VCaP (cell line): ENCODE measurements at regions not wholly inside any gene's neighbourhood (a gene's known extent, or its start where the extent isn't known, plus 50 kb on each side); places are given as distances from the start of the nearest gene placed in this dataset.

Experiments used
- H3K27ac ChIP-seq: fragments of 450-650 bp; 2 replicates; pipeline ENCODE4 v1.5.1; 2017
- TF ChIP-seq, protein P1 (sequence below): fragments of 450-650 bp; conservative IDR thresholded peaks from 2 replicates; pipeline ENCODE4 v1.5.1; 2017; ENCODE audit warnings: mild to moderate bottlenecking, moderate library complexity

DNA sequence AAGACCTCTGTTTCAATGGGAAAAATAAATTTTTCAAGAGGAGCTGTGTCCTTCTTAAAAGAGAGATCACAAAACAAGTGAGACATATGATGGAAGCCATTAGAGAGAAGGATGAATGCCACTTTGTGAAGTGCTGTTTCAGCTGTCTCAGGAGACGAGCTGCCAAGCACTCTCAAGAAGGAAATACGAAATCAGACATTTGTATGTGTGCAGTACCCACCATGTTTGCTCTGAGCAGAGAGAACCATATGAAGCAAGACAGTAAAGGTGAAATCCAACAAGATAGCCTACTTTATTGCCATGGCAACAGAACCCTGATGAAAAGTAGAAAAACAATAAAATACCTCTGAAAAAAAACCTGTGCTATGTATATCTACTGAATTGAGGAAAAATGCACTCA, 168.1 kb downstream of the AMY1C start:
- no peak overlapping the region for H3K27ac ChIP-seq
- TF ChIP-seq, protein P1, sequence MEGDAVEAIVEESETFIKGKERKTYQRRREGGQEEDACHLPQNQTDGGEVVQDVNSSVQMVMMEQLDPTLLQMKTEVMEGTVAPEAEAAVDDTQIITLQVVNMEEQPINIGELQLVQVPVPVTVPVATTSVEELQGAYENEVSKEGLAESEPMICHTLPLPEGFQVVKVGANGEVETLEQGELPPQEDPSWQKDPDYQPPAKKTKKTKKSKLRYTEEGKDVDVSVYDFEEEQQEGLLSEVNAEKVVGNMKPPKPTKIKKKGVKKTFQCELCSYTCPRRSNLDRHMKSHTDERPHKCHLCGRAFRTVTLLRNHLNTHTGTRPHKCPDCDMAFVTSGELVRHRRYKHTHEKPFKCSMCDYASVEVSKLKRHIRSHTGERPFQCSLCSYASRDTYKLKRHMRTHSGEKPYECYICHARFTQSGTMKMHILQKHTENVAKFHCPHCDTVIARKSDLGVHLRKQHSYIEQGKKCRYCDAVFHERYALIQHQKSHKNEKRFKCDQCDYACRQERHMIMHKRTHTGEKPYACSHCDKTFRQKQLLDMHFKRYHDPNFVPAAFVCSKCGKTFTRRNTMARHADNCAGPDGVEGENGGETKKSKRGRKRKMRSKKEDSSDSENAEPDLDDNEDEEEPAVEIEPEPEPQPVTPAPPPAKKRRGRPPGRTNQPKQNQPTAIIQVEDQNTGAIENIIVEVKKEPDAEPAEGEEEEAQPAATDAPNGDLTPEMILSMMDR = no peak

DNA sequence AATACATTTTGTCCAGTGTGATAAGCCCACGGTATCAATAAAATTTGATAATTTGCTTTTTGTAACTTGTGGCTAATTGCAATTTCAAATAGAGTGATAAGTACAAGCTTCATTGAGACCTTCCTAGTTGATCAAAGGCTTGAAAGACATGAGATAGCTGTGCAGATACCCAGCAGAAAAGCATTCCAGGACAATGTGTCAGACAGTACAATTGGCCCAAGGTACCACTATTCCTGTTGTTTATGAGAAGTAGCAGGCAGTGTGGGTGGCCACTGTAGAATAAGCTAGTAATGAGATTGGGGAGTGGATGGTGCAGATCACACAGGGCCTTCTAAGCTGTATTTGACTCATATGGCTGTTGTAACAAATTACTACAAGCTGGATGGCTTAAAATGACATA, 182.2 kb downstream of the AMY1C start:
- TF ChIP-seq, protein P1 = no peak

DNA sequence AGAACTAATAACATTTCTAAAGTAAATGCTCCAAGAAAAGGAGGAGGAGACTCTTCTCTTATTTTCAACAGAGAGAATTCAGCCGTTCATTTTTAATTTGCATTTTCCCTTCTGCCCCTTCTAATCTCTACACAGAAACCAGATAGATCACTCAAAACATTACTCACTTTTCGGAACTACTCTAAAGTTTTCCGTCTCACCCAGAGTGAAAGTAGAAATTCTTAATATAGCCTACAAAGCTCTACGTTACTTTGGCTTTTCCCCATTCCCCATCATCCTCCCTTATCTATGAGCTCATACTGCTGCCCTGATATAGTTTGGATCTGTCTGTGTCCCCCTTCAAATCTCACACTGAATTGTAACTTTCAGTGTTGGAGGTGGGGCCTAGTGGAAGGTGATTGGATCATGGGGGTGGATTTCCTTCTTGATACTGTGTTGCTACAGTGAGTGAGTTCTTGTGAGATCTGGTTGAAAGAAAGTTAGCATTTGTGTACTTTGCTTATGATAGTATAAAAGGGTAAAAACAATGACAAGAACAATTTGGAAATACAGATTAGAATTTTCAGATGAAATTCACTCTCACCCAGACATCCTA, 188.2 kb downstream of the AMY1C start:
- TF ChIP-seq, protein P1 = no peak
- H3K27ac ChIP-seq = no peak overlapping the region

More for the DNA sequence above, 182.2 kb downstream of the AMY1C start:
- H3K27ac ChIP-seq = no peak overlapping the region

DNA sequence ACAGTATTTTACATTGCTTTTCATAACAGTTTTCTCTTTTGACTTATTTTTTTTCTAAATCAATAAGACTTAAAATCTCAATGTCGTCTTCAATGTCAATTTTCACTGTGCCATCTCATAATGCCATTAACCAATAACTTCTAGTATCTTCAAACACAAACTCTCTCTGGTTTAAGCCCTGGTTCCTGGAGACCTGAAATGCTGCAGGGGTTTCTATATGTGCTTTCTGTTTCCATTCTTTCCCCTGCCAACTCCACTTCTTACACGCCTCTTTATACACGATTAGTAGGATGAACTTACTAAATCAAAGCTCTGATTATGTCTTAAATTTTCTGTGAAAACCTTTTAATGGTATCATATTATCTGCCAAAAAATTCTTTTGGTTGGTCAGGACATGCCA, 191.4 kb downstream of the AMY1C start:
- TF ChIP-seq, protein P1 = no peak
- no peak overlapping the region for H3K27ac ChIP-seq

DNA sequence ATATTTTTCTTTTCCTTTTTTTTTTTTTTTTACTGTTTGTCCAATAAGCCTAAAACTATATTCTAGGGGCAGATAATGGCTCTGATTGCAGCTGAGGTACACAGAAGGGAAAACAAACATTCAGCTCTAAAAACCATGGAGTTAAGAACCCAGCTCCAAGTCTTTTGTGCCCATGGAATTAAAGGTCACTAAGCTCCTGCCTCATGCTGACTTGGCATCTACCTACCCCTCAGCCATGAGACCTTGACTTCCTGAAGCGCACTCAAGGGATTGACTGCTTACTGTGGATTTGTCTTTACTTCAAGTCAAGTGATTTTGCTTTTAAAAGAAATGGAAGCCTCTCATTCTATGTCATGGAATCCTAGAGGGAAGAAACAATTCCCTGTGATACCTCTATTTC, 192.3 kb downstream of the AMY1C start:
- TF ChIP-seq, protein P1 = no peak
- no peak overlapping the region for H3K27ac ChIP-seq

DNA sequence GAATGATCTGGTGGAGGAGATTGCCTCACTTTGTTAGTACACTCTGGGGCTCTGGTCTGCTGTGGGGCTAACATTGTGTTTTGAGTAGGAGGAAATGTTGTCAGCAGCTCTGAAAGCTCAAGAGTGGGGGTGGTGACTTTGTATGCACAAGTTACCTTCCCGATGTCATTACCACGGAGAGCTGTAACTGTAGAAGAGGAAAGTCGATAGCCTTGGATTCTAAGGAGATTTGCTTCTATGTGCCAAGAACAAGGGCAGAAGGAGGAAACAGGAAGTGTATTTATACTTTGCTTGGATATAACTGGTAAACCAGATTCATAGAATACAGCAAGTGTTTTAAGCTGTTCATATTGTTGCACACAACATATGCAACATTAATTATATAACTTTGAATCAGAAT, 196.1 kb downstream of the AMY1C start:
- TF ChIP-seq, protein P1 = no peak
- H3K27ac ChIP-seq = no peak overlapping the region

DNA sequence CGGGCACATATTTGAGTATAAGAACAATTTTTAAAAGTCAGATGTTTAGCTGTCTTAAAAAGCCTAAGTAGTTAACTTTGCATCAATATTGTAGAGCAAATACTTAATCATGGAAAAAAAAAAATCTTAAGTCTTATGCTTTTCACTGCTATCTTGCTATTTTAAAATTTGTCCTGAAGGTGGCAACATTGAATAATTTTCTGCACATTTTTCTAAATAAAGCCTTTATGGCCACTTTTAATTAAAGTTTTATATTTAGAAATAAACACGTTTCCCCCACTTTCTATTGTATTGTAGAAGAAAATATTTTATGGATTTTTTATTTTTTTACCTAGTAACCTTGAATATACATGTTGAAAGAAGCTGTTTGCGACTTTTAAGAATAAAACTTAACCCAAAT, 198.8 kb downstream of the AMY1C start:
- TF ChIP-seq, protein P1 = peak; percentile 63
- no peak overlapping the region for H3K27ac ChIP-seq
